SK-N-SH treated with all-trans-retinoic acid at 6 μM for 48 hours (cell line): ENCODE measurements at regions not wholly inside any gene's neighbourhood (a gene's known extent, or its start where the extent isn't known, plus 50 kb on each side); places are given as distances from the start of the nearest gene placed in this dataset.

ENCODE experiments used
- ATAC-seq: fragments of 200-7000 bp; cut with Tn5 transposase; 3 replicates; pipeline ENCODE4 v1.9.1; 2020; ENCODE audit warnings: mild to moderate bottlenecking, moderate library complexity
- ARNTL ChIP-seq: fragments of 450-650 bp; formaldehyde crosslinking; IDR thresholded peaks from 2 replicates; pipeline ENCODE4 v1.5.0; 2020; ENCODE audit warnings: low read depth, mild to moderate bottlenecking, moderate library complexity, borderline replicate concordance
- BACH2 ChIP-seq: fragments of 250-450 bp; sonication (Bioruptor Pico); IDR thresholded peaks from 2 replicates; pipeline ENCODE4 v1.9.0; 2021; ENCODE audit warnings: mild to moderate bottlenecking, borderline replicate concordance
- CSDC2 ChIP-seq: fragments of 250-450 bp; sonication (Bioruptor Pico); IDR thresholded peaks from 2 replicates; pipeline ENCODE4 v1.5.0; 2020; ENCODE audit warnings: mild to moderate bottlenecking, moderate library complexity
- ESRRG ChIP-seq: fragments of 250-450 bp; sonication (Bioruptor Pico); IDR thresholded peaks from 2 replicates; pipeline ENCODE4 v1.6.1; 2021; ENCODE audit warnings: mild to moderate bottlenecking
- GLIS3 ChIP-seq: fragments of 250-450 bp; sonication (Bioruptor Pico); IDR thresholded peaks from 2 replicates; pipeline ENCODE4 v1.5.0; 2020; ENCODE audit warnings: mild to moderate bottlenecking, moderate library complexity
- ISL1 ChIP-seq: fragments of 250-450 bp; sonication (Bioruptor Pico); IDR thresholded peaks from 2 replicates; pipeline ENCODE4 v2.1.2; 2022; ENCODE audit warnings: mild to moderate bottlenecking, moderate library complexity
- OSR1 ChIP-seq: fragments of 250-450 bp; sonication (Bioruptor Pico); IDR thresholded peaks from 2 replicates; pipeline ENCODE4 v1.8.0; 2022; ENCODE audit warnings: moderate library complexity, mild to moderate bottlenecking, inconsistent platforms
- PPARA ChIP-seq: fragments of 250-450 bp; sonication (Bioruptor Pico); IDR thresholded peaks from 2 replicates; pipeline ENCODE4 v1.5.0; 2020; ENCODE audit warnings: mild to moderate bottlenecking, borderline replicate concordance
- RARB ChIP-seq: fragments of 250-450 bp; sonication (Bioruptor Pico); IDR thresholded peaks from 2 replicates; pipeline ENCODE4 v1.8.0; 2021; ENCODE audit warnings: mild to moderate bottlenecking, moderate library complexity
- SNAI2 ChIP-seq: fragments of 250-450 bp; sonication (Bioruptor Pico); IDR thresholded peaks from 2 replicates; pipeline ENCODE4 v1.5.0; 2020; ENCODE audit warnings: mild to moderate bottlenecking, moderate library complexity
- TCF4 ChIP-seq: fragments of 250-450 bp; sonication (Bioruptor Pico); IDR thresholded peaks from 2 replicates; pipeline ENCODE4 v1.8.0; 2021; ENCODE audit warnings: mild to moderate bottlenecking, moderate library complexity, borderline replicate concordance
- TOX ChIP-seq: fragments of 250-450 bp; sonication (Bioruptor Pico); IDR thresholded peaks from 2 replicates; pipeline ENCODE4 v1.8.0; 2021; ENCODE audit warnings: mild to moderate bottlenecking, moderate library complexity, borderline replicate concordance
- ZC3H10 ChIP-seq: fragments of 250-450 bp; sonication (Bioruptor Pico); IDR thresholded peaks from 2 replicates; pipeline ENCODE4 v1.5.1; 2021; ENCODE audit warnings: mild to moderate bottlenecking, moderate library complexity
- ZNF565 ChIP-seq: fragments of 450-650 bp; formaldehyde crosslinking; conservative IDR thresholded peaks from 2 replicates; pipeline ENCODE4 v1.5.0; 2020; ENCODE audit warnings: low read depth, mild to moderate bottlenecking, moderate library complexity
- ZNF70 ChIP-seq: fragments of 450-650 bp; formaldehyde crosslinking; IDR thresholded peaks from 2 replicates; pipeline ENCODE4 v1.5.0; 2020; ENCODE audit warnings: mild to moderate bottlenecking, moderate library complexity
- ZNF8 ChIP-seq: fragments of 450-650 bp; formaldehyde crosslinking; IDR thresholded peaks from 2 replicates; pipeline ENCODE4 v1.5.0; 2020; ENCODE audit warnings: mild to moderate bottlenecking, moderate library complexity
- TF ChIP-seq, protein P1 (sequence below): fragments of 250-450 bp; sonication (Bioruptor Pico); IDR thresholded peaks from 2 replicates; pipeline ENCODE4 v1.8.0; 2020; ENCODE audit warnings: mild to moderate bottlenecking, moderate library complexity, borderline replicate concordance
- TF ChIP-seq, protein P2 (sequence below): fragments of 250-450 bp; sonication (Bioruptor Pico); IDR thresholded peaks from 2 replicates; pipeline ENCODE4 v1.8.0; 2021; ENCODE audit warnings: low read depth, mild to moderate bottlenecking, moderate library complexity, borderline replicate concordance
- TF ChIP-seq, protein P3 (sequence below): fragments of 250-450 bp; sonication (Bioruptor Pico); IDR thresholded peaks from 2 replicates; pipeline ENCODE4 v1.5.1; 2021; ENCODE audit warnings: mild to moderate bottlenecking, moderate library complexity
- TF ChIP-seq, protein P4 (sequence below): fragments of 250-450 bp; sonication (Bioruptor Pico); IDR thresholded peaks from 2 replicates; pipeline ENCODE4 v1.5.0; 2020; ENCODE audit warnings: mild to moderate bottlenecking, moderate library complexity
- TF ChIP-seq, protein P5 (sequence below): fragments of 250-450 bp; sonication (Bioruptor Pico); IDR thresholded peaks from 2 replicates; pipeline ENCODE4 v1.5.1; 2020; ENCODE audit warnings: low read depth, mild to moderate bottlenecking, moderate library complexity

DNA sequence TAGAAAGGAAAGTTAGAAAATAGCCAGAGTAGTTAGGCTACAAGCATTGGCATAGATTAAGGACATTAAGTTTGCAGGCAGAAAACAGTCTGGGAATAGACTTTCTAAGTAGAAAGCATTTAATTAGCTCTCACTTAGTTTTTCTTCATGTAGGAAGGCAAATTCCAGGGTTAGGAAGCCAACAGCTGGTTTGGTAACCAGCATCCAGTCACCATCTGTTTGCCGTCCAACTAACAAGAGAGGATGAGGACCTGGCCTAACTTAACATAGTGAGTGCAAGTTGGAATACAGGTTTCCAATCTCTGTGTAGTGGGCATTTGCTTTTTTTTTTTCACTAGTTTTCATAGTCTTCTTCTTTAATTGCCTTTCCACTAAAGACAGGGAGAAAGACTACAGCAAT lies 121.7 kb upstream of the NR3C1 start:
- no peak for TF ChIP-seq BACH2 (CRISPR knock-in tag)
- no peak for TF ChIP-seq TCF4
- no peak for TF ChIP-seq ZNF8
- TF ChIP-seq, protein P1, sequence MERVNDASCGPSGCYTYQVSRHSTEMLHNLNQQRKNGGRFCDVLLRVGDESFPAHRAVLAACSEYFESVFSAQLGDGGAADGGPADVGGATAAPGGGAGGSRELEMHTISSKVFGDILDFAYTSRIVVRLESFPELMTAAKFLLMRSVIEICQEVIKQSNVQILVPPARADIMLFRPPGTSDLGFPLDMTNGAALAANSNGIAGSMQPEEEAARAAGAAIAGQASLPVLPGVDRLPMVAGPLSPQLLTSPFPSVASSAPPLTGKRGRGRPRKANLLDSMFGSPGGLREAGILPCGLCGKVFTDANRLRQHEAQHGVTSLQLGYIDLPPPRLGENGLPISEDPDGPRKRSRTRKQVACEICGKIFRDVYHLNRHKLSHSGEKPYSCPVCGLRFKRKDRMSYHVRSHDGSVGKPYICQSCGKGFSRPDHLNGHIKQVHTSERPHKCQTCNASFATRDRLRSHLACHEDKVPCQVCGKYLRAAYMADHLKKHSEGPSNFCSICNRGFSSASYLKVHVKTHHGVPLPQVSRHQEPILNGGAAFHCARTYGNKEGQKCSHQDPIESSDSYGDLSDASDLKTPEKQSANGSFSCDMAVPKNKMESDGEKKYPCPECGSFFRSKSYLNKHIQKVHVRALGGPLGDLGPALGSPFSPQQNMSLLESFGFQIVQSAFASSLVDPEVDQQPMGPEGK, result no peak
- TF ChIP-seq, protein P2, sequence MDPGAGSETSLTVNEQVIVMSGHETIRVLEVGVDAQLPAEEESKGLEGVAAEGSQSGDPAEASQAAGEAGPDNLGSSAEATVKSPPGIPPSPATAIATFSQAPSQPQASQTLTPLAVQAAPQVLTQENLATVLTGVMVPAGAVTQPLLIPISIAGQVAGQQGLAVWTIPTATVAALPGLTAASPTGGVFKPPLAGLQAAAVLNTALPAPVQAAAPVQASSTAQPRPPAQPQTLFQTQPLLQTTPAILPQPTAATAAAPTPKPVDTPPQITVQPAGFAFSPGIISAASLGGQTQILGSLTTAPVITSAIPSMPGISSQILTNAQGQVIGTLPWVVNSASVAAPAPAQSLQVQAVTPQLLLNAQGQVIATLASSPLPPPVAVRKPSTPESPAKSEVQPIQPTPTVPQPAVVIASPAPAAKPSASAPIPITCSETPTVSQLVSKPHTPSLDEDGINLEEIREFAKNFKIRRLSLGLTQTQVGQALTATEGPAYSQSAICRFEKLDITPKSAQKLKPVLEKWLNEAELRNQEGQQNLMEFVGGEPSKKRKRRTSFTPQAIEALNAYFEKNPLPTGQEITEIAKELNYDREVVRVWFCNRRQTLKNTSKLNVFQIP, result no peak
- TF ChIP-seq SNAI2, result no peak
- TF ChIP-seq OSR1 (CRISPR knock-in tag), result no peak
- no peak for TF ChIP-seq ISL1 (CRISPR knock-in tag)
- TF ChIP-seq CSDC2 (CRISPR knock-in tag), result no peak
- TF ChIP-seq, protein P3, sequence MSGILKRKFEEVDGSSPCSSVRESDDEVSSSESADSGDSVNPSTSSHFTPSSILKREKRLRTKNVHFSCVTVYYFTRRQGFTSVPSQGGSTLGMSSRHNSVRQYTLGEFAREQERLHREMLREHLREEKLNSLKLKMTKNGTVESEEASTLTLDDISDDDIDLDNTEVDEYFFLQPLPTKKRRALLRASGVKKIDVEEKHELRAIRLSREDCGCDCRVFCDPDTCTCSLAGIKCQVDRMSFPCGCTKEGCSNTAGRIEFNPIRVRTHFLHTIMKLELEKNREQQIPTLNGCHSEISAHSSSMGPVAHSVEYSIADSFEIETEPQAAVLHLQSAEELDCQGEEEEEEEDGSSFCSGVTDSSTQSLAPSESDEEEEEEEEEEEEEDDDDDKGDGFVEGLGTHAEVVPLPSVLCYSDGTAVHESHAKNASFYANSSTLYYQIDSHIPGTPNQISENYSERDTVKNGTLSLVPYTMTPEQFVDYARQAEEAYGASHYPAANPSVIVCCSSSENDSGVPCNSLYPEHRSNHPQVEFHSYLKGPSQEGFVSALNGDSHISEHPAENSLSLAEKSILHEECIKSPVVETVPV (CRISPR knock-in tag), result no peak
- TF ChIP-seq ZNF565 (CRISPR knock-in tag), result no peak
- TF ChIP-seq ZC3H10 (CRISPR knock-in tag), result no peak
- TF ChIP-seq, protein P4, sequence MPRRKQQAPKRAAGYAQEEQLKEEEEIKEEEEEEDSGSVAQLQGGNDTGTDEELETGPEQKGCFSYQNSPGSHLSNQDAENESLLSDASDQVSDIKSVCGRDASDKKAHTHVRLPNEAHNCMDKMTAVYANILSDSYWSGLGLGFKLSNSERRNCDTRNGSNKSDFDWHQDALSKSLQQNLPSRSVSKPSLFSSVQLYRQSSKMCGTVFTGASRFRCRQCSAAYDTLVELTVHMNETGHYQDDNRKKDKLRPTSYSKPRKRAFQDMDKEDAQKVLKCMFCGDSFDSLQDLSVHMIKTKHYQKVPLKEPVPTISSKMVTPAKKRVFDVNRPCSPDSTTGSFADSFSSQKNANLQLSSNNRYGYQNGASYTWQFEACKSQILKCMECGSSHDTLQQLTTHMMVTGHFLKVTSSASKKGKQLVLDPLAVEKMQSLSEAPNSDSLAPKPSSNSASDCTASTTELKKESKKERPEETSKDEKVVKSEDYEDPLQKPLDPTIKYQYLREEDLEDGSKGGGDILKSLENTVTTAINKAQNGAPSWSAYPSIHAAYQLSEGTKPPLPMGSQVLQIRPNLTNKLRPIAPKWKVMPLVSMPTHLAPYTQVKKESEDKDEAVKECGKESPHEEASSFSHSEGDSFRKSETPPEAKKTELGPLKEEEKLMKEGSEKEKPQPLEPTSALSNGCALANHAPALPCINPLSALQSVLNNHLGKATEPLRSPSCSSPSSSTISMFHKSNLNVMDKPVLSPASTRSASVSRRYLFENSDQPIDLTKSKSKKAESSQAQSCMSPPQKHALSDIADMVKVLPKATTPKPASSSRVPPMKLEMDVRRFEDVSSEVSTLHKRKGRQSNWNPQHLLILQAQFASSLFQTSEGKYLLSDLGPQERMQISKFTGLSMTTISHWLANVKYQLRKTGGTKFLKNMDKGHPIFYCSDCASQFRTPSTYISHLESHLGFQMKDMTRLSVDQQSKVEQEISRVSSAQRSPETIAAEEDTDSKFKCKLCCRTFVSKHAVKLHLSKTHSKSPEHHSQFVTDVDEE (CRISPR knock-in tag), result no peak
- TF ChIP-seq TOX (CRISPR knock-in tag), result no peak
- TF ChIP-seq RARB (CRISPR knock-in tag), result no peak
- no peak for TF ChIP-seq PPARA (CRISPR knock-in tag)
- TF ChIP-seq ZNF70 (CRISPR knock-in tag), result no peak
- TF ChIP-seq ESRRG, result no peak
- TF ChIP-seq, protein P5, sequence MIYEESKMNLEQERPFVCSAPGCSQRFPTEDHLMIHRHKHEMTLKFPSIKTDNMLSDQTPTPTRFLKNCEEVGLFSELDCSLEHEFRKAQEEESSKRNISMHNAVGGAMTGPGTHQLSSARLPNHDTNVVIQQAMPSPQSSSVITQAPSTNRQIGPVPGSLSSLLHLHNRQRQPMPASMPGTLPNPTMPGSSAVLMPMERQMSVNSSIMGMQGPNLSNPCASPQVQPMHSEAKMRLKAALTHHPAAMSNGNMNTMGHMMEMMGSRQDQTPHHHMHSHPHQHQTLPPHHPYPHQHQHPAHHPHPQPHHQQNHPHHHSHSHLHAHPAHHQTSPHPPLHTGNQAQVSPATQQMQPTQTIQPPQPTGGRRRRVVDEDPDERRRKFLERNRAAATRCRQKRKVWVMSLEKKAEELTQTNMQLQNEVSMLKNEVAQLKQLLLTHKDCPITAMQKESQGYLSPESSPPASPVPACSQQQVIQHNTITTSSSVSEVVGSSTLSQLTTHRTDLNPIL, result no peak
- no peak for TF ChIP-seq GLIS3
- ATAC-seq, result no peak

DNA sequence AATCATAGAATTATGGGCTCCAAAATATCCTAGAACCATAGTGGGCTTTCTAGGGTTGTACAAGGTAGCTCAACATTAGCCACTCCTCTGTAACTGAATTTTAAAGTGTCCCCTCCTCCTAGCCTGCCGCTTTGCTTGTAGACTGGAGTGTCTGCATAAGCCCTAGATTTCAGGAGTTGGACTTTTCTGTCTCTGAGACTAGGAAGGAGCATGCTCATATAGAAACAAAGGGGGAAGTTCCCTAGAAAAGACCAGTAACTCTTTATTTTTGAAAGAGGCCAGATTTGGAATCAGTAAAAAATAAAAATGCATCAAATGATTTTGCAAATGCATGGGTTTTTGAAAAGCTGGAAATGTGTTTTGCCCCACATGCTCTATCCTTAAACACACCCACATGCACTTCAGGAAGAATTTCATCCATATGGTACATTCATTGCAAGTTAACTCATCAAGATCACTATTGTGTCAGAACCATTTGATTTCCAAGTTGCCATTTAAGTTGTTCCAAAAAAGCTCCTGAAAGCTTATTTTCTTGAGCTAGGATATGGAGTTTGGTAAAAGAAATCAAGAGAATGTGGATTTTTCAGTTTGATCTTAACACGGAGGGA lies 121.0 kb upstream of the NR3C1 start:
- no peak for ATAC-seq
- TF ChIP-seq ZC3H10 (CRISPR knock-in tag), result no peak
- TF ChIP-seq, protein P2, result no peak
- TF ChIP-seq, protein P4 (CRISPR knock-in tag), result no peak
- no peak for TF ChIP-seq ESRRG
- no peak for TF ChIP-seq ARNTL (CRISPR knock-in tag)
- TF ChIP-seq BACH2 (CRISPR knock-in tag), result no peak
- no peak for TF ChIP-seq TCF4
- TF ChIP-seq, protein P3 (CRISPR knock-in tag), result no peak
- no peak for TF ChIP-seq OSR1 (CRISPR knock-in tag)
- no peak for TF ChIP-seq GLIS3
